K562 (cell line): ENCODE measurements at regions not wholly inside any gene's neighbourhood (a gene's known extent, or its start where the extent isn't known, plus 50 kb on each side); places are given as distances from the start of the nearest gene placed in this dataset.

Experiments used
- ATAC-seq: fragments of 200-7000 bp; cut with Tn5 transposase; 3 replicates; pipeline ENCODE4 v1.9.1; 2020; ENCODE audit warnings: moderate library complexity
- BruUV-seq: library from RNA; stranded (reverse); fragments of 400-500 nt; replicated peaks from 2 replicates; lab custom pipeline; 2021; lab: Mats Ljungman, UMichigan
- CTCF ChIA-PET: fragments of 300-600 bp; formaldehyde crosslinking; extraction: SDS; loops from one replicate; lab custom pipeline; 2021; ENCODE audit warnings: low intra/inter-chr PET ratio; lab: Yijun Ruan, JAX
- POLR2A ChIA-PET: fragments of 300-600, 350-650 bp; sonication (Branson Sonifier 250); formaldehyde crosslinking; extraction: SDS; loops from one replicate; lab custom pipeline; 2021; ENCODE audit warnings: antibody characterized with exemption, inconsistent platforms; lab: Yijun Ruan, JAX
- DNase-seq, 4 experiments: peaks; one replicate each; pipeline versions ENCODE4 v3.0.0 to v3.0.0-alpha.2; 2011 to 2018; ENCODE audit warnings: low spot score in 3 of 4, mixed read lengths in 3 of 4; ENCODE audit errors: extremely low read depth in 1 of 4
- FAIRE-seq: peaks from 2 replicates; lab custom pipeline; 2011; peaks lifted over from hg19 to GRCh38; lab: Jason Lieb, UNC
- H2AFZ ChIP-seq: 2 replicates; pipeline ENCODE4 v1.6.0; 2011; ENCODE audit warnings: low read depth, low read length, control low read depth, inconsistent platforms
- H3K27ac ChIP-seq: fragments of 200-600 bp; 3 replicates; pipeline ENCODE4 v1.8.0; 2011; ENCODE audit warnings: low read depth, mild to moderate bottlenecking, control low read depth, inconsistent platforms, low read length, moderate library complexity, mixed read lengths; ENCODE audit errors: extremely low read depth
- H3K27me3 ChIP-seq, 2 experiments: fragments of 300-600 bp in 1 of 2; 2 replicates in 1 of 2; 3 replicates in 1 of 2; pipeline versions ENCODE4 v1.6.0 to v1.8.0; 2011; ENCODE audit warnings: inconsistent platforms in 2 of 2, low read length in 2 of 2, mild to moderate bottlenecking in 1 of 2, mixed read lengths in 1 of 2, moderate library complexity in 1 of 2; ENCODE audit not compliant: control insufficient read depth in 2 of 2, insufficient read depth in 2 of 2
- H3K36me3 ChIP-seq: fragments of 300-600 bp; 3 replicates; pipeline ENCODE4 v1.8.0; 2011; ENCODE audit warnings: mild to moderate bottlenecking, low read length, inconsistent platforms; ENCODE audit not compliant: control insufficient read depth, insufficient read depth
- H3K4me1 ChIP-seq, 2 experiments: fragments of 200-600 bp in 1 of 2; replicated peaks in 1 of 2; 2 replicates in 1 of 2; 3 replicates in 1 of 2; pipeline versions ENCODE4 v1.5.1 to v1.8.0; 2011; ENCODE audit warnings: inconsistent platforms in 2 of 2, low read length in 2 of 2, mild to moderate bottlenecking in 1 of 2, mixed read lengths in 1 of 2, moderate library complexity in 1 of 2; ENCODE audit not compliant: control insufficient read depth in 2 of 2, insufficient read depth in 2 of 2
- H3K4me2 ChIP-seq: 2 replicates; pipeline ENCODE4 v1.6.1; 2011; ENCODE audit warnings: low read length, control low read depth, inconsistent platforms, mixed read lengths; ENCODE audit not compliant: insufficient read depth
- H3K4me3 ChIP-seq: fragments of 200-600 bp; sonication (generic), shearing (Covaris generic); 2 replicates; pipeline ENCODE4 v1.5.1; 2016; ENCODE audit warnings: control low read depth, inconsistent platforms
- H3K79me2 ChIP-seq: fragments of 200-600 bp; 3 replicates; pipeline ENCODE4 v1.8.0; 2011; ENCODE audit warnings: low read length, inconsistent platforms; ENCODE audit not compliant: control insufficient read depth, insufficient read depth
- H3K9ac ChIP-seq, 2 experiments: 2 replicates each; pipeline versions ENCODE4 v1.6.0 to v1.6.1; 2011; ENCODE audit warnings: low read depth in 2 of 2, low read length in 2 of 2, control low read depth in 1 of 2, inconsistent platforms in 1 of 2, mild to moderate bottlenecking in 1 of 2, mixed read lengths in 1 of 2; ENCODE audit not compliant: insufficient read depth in 1 of 2
- H3K9me1 ChIP-seq: one replicate; pipeline ENCODE4 v1.6.0; 2011; ENCODE audit warnings: inconsistent platforms, mild to moderate bottlenecking, low read length, moderate library complexity; ENCODE audit not compliant: control insufficient read depth, insufficient read depth
- H3K9me3 ChIP-seq: replicated peaks from 2 replicates; pipeline ENCODE4 v1.5.1; 2011; ENCODE audit warnings: low read depth, low read length, inconsistent platforms; ENCODE audit not compliant: control insufficient read depth, insufficient read depth
- H4K20me1 ChIP-seq: replicated peaks from 2 replicates; pipeline ENCODE4 v1.6.1; 2011; ENCODE audit warnings: low read length, inconsistent platforms, mixed read lengths; ENCODE audit not compliant: control insufficient read depth, insufficient read depth
- ATF4 ChIP-seq: fragments of 450-650 bp; formaldehyde crosslinking; IDR thresholded peaks from 2 replicates; pipeline ENCODE4 v1.4.0; 2022; ENCODE audit warnings: mild to moderate bottlenecking, moderate library complexity
- FOSL1 ChIP-seq: fragments of 200-800 bp; sonication (Bioruptor generic); conservative IDR thresholded peaks from 2 replicates; pipeline ENCODE4 v1.6.1; 2016; ENCODE audit warnings: missing genetic modification characterization, missing compliant biosample characterization
- GTF2A2 ChIP-seq: IDR thresholded peaks from 2 replicates; pipeline ENCODE4 v1.6.1; 2016; ENCODE audit warnings: mild to moderate bottlenecking, missing genetic modification characterization, missing compliant biosample characterization
- HES1 ChIP-seq: fragments of 450-650 bp; IDR thresholded peaks from 2 replicates; pipeline ENCODE4 v1.6.1; 2016; ENCODE audit warnings: low read depth, mild to moderate bottlenecking, moderate library complexity
- HOMEZ ChIP-seq: fragments of 250-450 bp; sonication (Bioruptor Pico); IDR thresholded peaks from 2 replicates; pipeline ENCODE4 v1.4.0; 2020; ENCODE audit warnings: mild to moderate bottlenecking, moderate library complexity
- KDM5B ChIP-seq: fragments of 200-600 bp; sonication (generic); IDR thresholded peaks from 2 replicates; pipeline ENCODE4 v1.6.1; 2012; ENCODE audit warnings: low read depth, mild to moderate bottlenecking, moderate library complexity, low read length, control low read depth, inconsistent platforms; ENCODE audit not compliant: insufficient replicate concordance
- MECOM ChIP-seq: fragments of 250-450 bp; sonication (Bioruptor Pico); IDR thresholded peaks from 2 replicates; pipeline ENCODE4 v1.8.0; 2022; ENCODE audit warnings: inconsistent platforms
- NKRF ChIP-seq: fragments of 450-650 bp; IDR thresholded peaks from 2 replicates; pipeline ENCODE4 v1.6.1; 2016; ENCODE audit warnings: borderline replicate concordance
- TFAP4 ChIP-seq: sonication (generic); formaldehyde crosslinking; IDR thresholded peaks from 2 replicates; pipeline ENCODE4 v1.8.0; 2022; ENCODE audit warnings: missing genetic modification reagents, mild to moderate bottlenecking, moderate library complexity, borderline replicate concordance
- THRB ChIP-seq: fragments of 450-650 bp; formaldehyde crosslinking; conservative IDR thresholded peaks from 2 replicates; pipeline ENCODE4 v1.4.0; 2022; ENCODE audit warnings: mild to moderate bottlenecking, missing genetic modification characterization
- WGBS: fragments of 100-300 bp; shearing (Covaris generic); methylation state at CpG from one replicate; pipeline ENCODE4 v1.1.6; 2016; ENCODE audit warnings: low coverage, mixed read lengths; ENCODE audit not compliant: insufficient coverage; ENCODE audit errors: missing lambda C conversion rate; 5-methylcytosine and 5-hydroxymethylcytosine counted together
- in situ Hi-C: fragments of 300-500 bp; cut with MboI; formaldehyde crosslinking; loops from 4 replicates; pipeline ENCODE4 v1.15.0; 2018; ENCODE audit warnings: inconsistent platforms, mixed read lengths
- intact Hi-C: fragments of 100-400 bp; cut with micrococcal nuclease; formaldehyde crosslinking; loops from 2 replicates; pipeline ENCODE4 v1.14.2; 2022

GRCh38 chr12:87388376-87388775 lies 640.8 kb downstream of the C12orf50 start:
- no peaks in the 10 kb centered on the region for H3K36me3 ChIP-seq
- no peaks in the 10 kb centered on the region for H3K4me1 ChIP-seq
- CTCF ChIA-PET: no interaction called here
- no peak overlapping the region for H3K9ac ChIP-seq
- TF ChIP-seq ATF4 (CRISPR knock-in tag): no peak
- no peak for TF ChIP-seq HES1
- no peak for TF ChIP-seq HOMEZ (CRISPR knock-in tag)
- no peak for TF ChIP-seq KDM5B
- TF ChIP-seq MECOM (CRISPR knock-in tag): no peak
- no peak for TF ChIP-seq GTF2A2 (tag)
- TF ChIP-seq FOSL1 (tag): no peak
- no peak for TF ChIP-seq NKRF
- TF ChIP-seq THRB (CRISPR knock-in tag): no peak
- no peak for TF ChIP-seq TFAP4 (CRISPR knock-in tag)
- POLR2A ChIA-PET: no interaction called here
- no peaks in the 10 kb centered on the region for H3K9me1 ChIP-seq
- in situ Hi-C loops (no loop called here), intact Hi-C loops (no loop called here)
- H3K9me3 ChIP-seq: no peaks in the 10 kb centered on the region
- no peaks in the 10 kb centered on the region for H4K20me1 ChIP-seq
- FAIRE-seq (no peak), DNase-seq (no peak), ATAC-seq (no peak)
- H3K4me2 ChIP-seq: no peak overlapping the region
- no peak overlapping the region for H2AFZ ChIP-seq
- no peak overlapping the region for H3K4me3 ChIP-seq
- 0% methylated on average over 3 of the region's 3 CpGs for WGBS
- no TSS peak for BruUV-seq
- no peaks in the 10 kb centered on the region for H3K27me3 ChIP-seq
- H3K79me2 ChIP-seq: no peaks in the 10 kb centered on the region
- H3K27ac ChIP-seq: no peak overlapping the region
